GM12872 (cell line): ENCODE measurements at regions not wholly inside any gene's neighbourhood (a gene's known extent, or its start where the extent isn't known, plus 50 kb on each side); places are given as distances from the start of the nearest gene placed in this dataset.

Experiments
- CTCF ChIP-seq: IDR thresholded peaks from 3 replicates; pipeline ENCODE4 v1.5.1; 2011; ENCODE audit warnings: low read depth, mild to moderate bottlenecking, low read length, moderate library complexity; ENCODE audit not compliant: insufficient read depth

GRCh38 chr22:47570851-47571250, 808.4 kb downstream of the TBC1D22A start:
- no peak for TF ChIP-seq CTCF

DNA sequence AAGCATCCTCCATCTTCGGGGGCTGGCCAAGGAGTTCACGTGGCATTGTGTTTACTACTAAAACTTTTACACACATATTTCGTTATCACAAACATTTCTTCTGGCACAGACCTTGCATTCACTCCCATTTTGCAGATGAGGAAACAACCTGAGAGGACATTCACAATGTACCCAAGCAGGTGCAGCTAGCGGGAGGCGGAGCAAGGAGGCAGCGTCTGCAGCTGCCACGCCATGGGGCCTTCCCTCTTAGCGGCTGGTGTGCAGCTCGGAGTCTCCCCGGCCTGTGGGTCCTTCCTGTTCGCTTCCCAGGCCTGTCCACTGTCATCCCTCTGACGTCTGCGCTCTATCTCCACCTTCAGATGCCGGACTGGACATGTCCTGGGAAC, 807.8 kb downstream of the TBC1D22A start:
- no peak for TF ChIP-seq CTCF

DNA sequence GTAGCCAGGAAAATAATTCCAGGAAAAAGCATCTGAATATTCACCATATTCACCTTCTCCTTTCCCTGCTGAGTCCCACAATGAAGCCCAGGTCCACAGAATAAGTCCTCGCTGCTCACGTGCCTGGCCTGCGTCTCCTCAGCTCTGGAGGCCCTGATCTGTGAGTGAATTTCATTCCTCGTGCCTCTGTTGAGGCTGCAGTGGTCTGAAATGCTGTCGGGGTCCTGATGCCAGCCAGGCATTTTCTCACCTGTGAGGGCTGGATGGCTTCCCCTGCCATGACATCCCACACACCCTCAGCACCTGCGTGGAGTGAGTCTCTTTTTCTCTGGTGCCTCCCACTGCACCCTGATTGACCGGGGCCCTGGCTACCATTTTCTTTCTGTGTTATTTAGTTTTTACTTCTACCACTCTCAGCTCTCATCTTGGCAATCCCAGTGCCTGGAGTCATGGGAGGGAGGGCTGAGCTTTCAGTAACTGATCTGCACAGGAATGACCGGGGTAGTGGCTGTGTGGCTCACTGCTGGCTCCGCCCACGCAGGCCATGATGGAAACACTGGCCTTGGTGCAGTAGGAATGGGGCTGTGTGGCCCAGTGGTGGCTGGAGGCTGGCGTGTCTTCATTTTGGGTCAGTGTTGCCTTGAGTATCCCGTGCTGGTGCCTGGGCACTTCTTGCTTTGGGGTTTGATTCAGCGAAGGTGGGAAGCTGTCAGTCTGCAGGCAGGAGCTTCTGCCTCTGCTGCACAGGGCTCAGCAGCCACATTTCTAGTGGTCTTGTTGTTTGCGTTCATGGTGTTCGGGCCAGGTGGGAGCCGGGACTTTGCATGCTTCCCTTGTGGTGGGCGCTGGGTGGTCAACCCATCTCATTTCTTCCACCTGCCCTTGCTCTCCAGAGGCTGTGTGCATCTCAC, 807.2 kb downstream of the TBC1D22A start:
- TF ChIP-seq CTCF = no peak

- TF ChIP-seq CTCF = no peak
Measured at GRCh38 chr22:47568700-47569099, 806.2 kb downstream of the TBC1D22A start.

GRCh38 chr22:47567126-47568090, 805.0 kb downstream of the TBC1D22A start:
- TF ChIP-seq CTCF = no peak

- no peak for TF ChIP-seq CTCF
Measured at GRCh38 chr22:47566491-47566890, 804.0 kb downstream of the TBC1D22A start.

- no peak for TF ChIP-seq CTCF
Measured at GRCh38 chr22:47565607-47566006, 803.2 kb downstream of the TBC1D22A start.
